ENCODE measurements at regions not wholly inside any gene's neighbourhood (a gene's known extent, or its start where the extent isn't known, plus 50 kb on each side); places are given as distances from the start of the nearest gene placed in this dataset.

DNA sequence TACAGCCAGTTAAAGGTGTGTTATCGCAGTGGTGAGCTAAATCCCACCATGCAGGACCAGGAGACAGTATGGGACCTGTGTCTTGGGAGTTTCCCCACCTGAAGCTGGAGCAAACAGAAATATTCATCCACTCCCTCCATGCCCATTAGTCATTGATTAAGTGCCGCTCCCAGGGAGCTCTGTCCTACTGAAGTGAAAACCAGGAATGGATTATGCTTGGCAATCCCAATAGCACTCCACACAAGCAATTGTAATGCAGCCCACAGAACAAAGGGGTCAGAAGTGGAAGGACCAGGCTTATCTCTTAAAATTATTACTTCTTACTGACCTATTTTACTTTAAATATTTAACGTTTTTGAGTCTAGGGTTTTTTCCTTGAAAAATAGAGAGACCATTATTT, 1005.4 kb downstream of the ADGRL2 start:
- no peak overlapping the region for H3K4me3 ChIP-seq (ENCODE audit: low read length)
- H3K27ac ChIP-seq (ENCODE audit: low read depth in 1 of 2, low read length in 2 of 2): no peak overlapping the region
- no peaks in the 10 kb centered on the region for H3K27me3 ChIP-seq (ENCODE audit: control insufficient read depth in 1 of 2, insufficient read depth in 2 of 2, low read length in 2 of 2)
- H3K9me3 ChIP-seq (ENCODE audit: control insufficient read depth in 1 of 2, insufficient read depth in 1 of 2, low read length in 2 of 2): no peaks in the 10 kb centered on the region
- DNase-seq: no peak
- Mint-ChIP-seq H3K9me3 (no peaks in the 10 kb centered on the region), H3K36me3 (ENCODE audit: low read depth) (no peaks in the 10 kb centered on the region), H3K27ac (no peak overlapping the region), H3K27me3 (no peaks in the 10 kb centered on the region), H3K4me1 (ENCODE audit: low read depth) (no peaks in the 10 kb centered on the region), H3K4me3 (no peak overlapping the region)
- CTCF ChIA-PET: no interaction called here
- no peak for ATAC-seq (ENCODE audit: poor library complexity)
- no peaks in the 10 kb centered on the region for H3K36me3 ChIP-seq (ENCODE audit: insufficient read depth, low read length)
- intact Hi-C loops (cut with DNase I, micrococcal nuclease): no loop called here
- TF ChIP-seq, protein P1, sequence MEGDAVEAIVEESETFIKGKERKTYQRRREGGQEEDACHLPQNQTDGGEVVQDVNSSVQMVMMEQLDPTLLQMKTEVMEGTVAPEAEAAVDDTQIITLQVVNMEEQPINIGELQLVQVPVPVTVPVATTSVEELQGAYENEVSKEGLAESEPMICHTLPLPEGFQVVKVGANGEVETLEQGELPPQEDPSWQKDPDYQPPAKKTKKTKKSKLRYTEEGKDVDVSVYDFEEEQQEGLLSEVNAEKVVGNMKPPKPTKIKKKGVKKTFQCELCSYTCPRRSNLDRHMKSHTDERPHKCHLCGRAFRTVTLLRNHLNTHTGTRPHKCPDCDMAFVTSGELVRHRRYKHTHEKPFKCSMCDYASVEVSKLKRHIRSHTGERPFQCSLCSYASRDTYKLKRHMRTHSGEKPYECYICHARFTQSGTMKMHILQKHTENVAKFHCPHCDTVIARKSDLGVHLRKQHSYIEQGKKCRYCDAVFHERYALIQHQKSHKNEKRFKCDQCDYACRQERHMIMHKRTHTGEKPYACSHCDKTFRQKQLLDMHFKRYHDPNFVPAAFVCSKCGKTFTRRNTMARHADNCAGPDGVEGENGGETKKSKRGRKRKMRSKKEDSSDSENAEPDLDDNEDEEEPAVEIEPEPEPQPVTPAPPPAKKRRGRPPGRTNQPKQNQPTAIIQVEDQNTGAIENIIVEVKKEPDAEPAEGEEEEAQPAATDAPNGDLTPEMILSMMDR (IDR thresholded peaks at IDR 0.05): no peak
- no peaks in the 10 kb centered on the region for H3K4me1 ChIP-seq (ENCODE audit: insufficient read depth, low read length)
- POLR2A ChIA-PET: no interaction called here

GRCh38 chr1:82801176-82801575, 1000.4 kb downstream of the ADGRL2 start:
- Histone ChIP-seq H3K4me3 (ENCODE audit: low read length) (no peak overlapping the region), H3K27me3 (ENCODE audit: control insufficient read depth in 1 of 2, insufficient read depth in 2 of 2, low read length in 2 of 2) (no peaks in the 10 kb centered on the region), H3K4me1 (ENCODE audit: insufficient read depth, low read length) (no peaks in the 10 kb centered on the region), H3K36me3 (ENCODE audit: insufficient read depth, low read length) (no peaks in the 10 kb centered on the region), H3K27ac (ENCODE audit: low read depth in 1 of 2, low read length in 2 of 2) (no peak overlapping the region), H3K9me3 (ENCODE audit: control insufficient read depth in 1 of 2, insufficient read depth in 1 of 2, low read length in 2 of 2) (no peaks in the 10 kb centered on the region)
- ChIA-PET POLR2A (no interaction called here), CTCF (no interaction called here)
- TF ChIP-seq, protein P1 (IDR thresholded peaks at IDR 0.05): no peak
- no peak overlapping the region for H3K4me3 Mint-ChIP-seq
- intact Hi-C loops (cut with DNase I, micrococcal nuclease): no loop called here
- H3K9me3 Mint-ChIP-seq: no peaks in the 10 kb centered on the region
- DNase-seq (no peak), ATAC-seq (ENCODE audit: poor library complexity) (no peak)
- H3K27ac Mint-ChIP-seq: no peak overlapping the region
- H3K4me1 Mint-ChIP-seq (ENCODE audit: low read depth): no peaks in the 10 kb centered on the region
- H3K27me3 Mint-ChIP-seq: no peaks in the 10 kb centered on the region
- H3K36me3 Mint-ChIP-seq (ENCODE audit: low read depth): no peaks in the 10 kb centered on the region

DNA sequence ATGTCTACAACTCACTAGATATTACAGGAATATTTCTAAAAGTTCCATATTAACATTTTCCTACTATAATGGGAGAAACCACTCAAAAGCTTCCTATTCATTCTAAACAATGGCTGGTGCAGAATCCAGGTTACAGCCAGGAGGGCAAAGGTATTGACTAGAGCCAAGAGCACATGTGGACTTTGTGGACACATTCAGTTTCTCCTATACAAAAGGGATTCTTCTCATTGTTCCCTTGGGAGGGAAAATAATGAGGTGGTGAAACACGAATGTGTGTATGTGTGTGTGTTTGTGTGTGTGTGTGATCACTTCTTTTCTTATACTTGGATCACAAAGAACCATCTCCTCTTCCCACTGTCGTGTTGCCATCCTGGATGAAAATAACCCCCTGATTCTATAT, 1000.0 kb downstream of the ADGRL2 start:
- H3K9me3 Mint-ChIP-seq: no peaks in the 10 kb centered on the region

More for the DNA sequence above, 1000.0 kb downstream of the ADGRL2 start:
- Mint-ChIP-seq H3K27ac (no peak overlapping the region), H3K36me3 (ENCODE audit: low read depth) (no peaks in the 10 kb centered on the region), H3K4me1 (ENCODE audit: low read depth) (no peaks in the 10 kb centered on the region), H3K27me3 (no peaks in the 10 kb centered on the region), H3K4me3 (no peak overlapping the region)
- Histone ChIP-seq H3K4me3 (ENCODE audit: low read length) (no peak overlapping the region), H3K4me1 (ENCODE audit: insufficient read depth, low read length) (no peaks in the 10 kb centered on the region), H3K27ac (ENCODE audit: low read depth in 1 of 2, low read length in 2 of 2) (no peak overlapping the region), H3K36me3 (ENCODE audit: insufficient read depth, low read length) (no peaks in the 10 kb centered on the region), H3K27me3 (ENCODE audit: control insufficient read depth in 1 of 2, insufficient read depth in 2 of 2, low read length in 2 of 2) (no peaks in the 10 kb centered on the region), H3K9me3 (ENCODE audit: control insufficient read depth in 1 of 2, insufficient read depth in 1 of 2, low read length in 2 of 2) (no peaks in the 10 kb centered on the region)
- intact Hi-C loops (cut with DNase I, micrococcal nuclease): no loop called here
- DNase-seq (no peak), ATAC-seq (ENCODE audit: poor library complexity) (no peak)
- ChIA-PET POLR2A (no interaction called here), CTCF (no interaction called here)
- TF ChIP-seq, protein P1 (IDR thresholded peaks at IDR 0.05): no peak
